ENCODE measurements at regions not wholly inside any gene's neighbourhood (a gene's known extent, or its start where the extent isn't known, plus 50 kb on each side); places are given as distances from the start of the nearest gene placed in this dataset.
"Not testable (repeated sequence)": the region's sequence is repeated elsewhere in the genome, so short reads cannot be mapped to it uniquely, and the experiment has no call there.

DNA sequence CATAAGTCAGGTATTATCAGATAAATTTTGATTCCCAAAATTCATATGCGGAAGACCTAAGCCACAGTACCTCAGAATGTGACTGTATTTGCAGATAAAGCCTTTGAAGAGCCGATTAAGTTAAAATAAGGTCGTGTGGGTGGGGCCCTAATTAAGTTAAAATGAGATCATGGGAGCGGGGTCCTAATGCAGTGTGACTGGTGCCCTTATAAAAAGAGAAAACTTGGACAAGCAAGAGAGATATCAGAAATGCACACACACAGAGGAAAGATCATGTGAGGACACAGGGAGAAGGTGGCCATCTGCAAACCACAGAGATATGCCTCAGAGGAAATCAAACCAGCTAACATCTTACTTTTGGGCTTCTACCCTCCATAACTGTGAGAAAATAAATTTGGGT is 236.1 kb downstream of the FBXO8 start:
- H3K27ac ChIP-seq (ENCODE audit: low read length): no peak overlapping the region
- H3K4me1 ChIP-seq (ENCODE audit: control insufficient read depth, insufficient read depth, low read length): no peaks in the 10 kb centered on the region
- no peak for DNase-seq
- TF ChIP-seq, protein P1, sequence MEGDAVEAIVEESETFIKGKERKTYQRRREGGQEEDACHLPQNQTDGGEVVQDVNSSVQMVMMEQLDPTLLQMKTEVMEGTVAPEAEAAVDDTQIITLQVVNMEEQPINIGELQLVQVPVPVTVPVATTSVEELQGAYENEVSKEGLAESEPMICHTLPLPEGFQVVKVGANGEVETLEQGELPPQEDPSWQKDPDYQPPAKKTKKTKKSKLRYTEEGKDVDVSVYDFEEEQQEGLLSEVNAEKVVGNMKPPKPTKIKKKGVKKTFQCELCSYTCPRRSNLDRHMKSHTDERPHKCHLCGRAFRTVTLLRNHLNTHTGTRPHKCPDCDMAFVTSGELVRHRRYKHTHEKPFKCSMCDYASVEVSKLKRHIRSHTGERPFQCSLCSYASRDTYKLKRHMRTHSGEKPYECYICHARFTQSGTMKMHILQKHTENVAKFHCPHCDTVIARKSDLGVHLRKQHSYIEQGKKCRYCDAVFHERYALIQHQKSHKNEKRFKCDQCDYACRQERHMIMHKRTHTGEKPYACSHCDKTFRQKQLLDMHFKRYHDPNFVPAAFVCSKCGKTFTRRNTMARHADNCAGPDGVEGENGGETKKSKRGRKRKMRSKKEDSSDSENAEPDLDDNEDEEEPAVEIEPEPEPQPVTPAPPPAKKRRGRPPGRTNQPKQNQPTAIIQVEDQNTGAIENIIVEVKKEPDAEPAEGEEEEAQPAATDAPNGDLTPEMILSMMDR (IDR thresholded peaks at IDR 0.05): no peak
- no peaks in the 10 kb centered on the region for H3K36me3 Mint-ChIP-seq
- no peaks in the 10 kb centered on the region for H3K27me3 Mint-ChIP-seq (ENCODE audit: low read depth in 2 of 2)
- H3K9me3 ChIP-seq (ENCODE audit: control insufficient read depth, insufficient read depth, low read length): no peaks in the 10 kb centered on the region
- H3K9me3 Mint-ChIP-seq: peaks cover 12% of the 10 kb centered on the region in 2 donors
- ATAC-seq: no peak
- H3K4me3 ChIP-seq (ENCODE audit: low read length): no peak overlapping the region
- no peaks in the 10 kb centered on the region for H3K36me3 ChIP-seq (ENCODE audit: control insufficient read depth, insufficient read depth, low read length)
- no peak overlapping the region for H3K4me3 Mint-ChIP-seq
- H3K27me3 ChIP-seq (ENCODE audit: control insufficient read depth, insufficient read depth, low read length): no peaks in the 10 kb centered on the region
- no peak overlapping the region for H3K27ac Mint-ChIP-seq
- intact Hi-C loops (cut with micrococcal nuclease): no loop called here
- no peaks in the 10 kb centered on the region for H3K4me1 Mint-ChIP-seq
- WGBS (ENCODE audit: insufficient coverage): 76% methylated on average over 4 of the region's 4 CpGs

DNA sequence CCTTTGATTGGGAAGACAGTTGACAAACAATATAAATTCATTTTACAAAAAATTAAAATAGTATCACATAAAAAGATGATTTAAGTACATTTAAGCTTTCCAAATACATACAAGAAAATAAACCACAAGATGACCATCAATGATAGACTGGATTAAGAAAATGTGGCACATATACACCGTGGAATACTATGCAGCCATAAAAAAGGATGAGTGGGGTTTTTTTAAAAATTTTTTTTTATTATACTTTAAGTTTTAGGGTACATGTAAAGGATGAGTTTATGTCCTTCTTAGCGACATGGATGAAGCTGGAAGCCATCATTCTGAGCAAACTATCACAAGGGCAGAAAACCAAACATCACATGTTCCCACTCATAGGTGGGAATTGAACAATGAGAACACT is 237.6 kb downstream of the FBXO8 start:
- H3K27me3 Mint-ChIP-seq (ENCODE audit: low read depth in 2 of 2); H3K4me3 Mint-ChIP-seq; H3K36me3 ChIP-seq (ENCODE audit: control insufficient read depth, insufficient read depth, low read length); H3K9me3 ChIP-seq (ENCODE audit: control insufficient read depth, insufficient read depth, low read length); H3K27me3 ChIP-seq (ENCODE audit: control insufficient read depth, insufficient read depth, low read length); H3K4me1 ChIP-seq (ENCODE audit: control insufficient read depth, insufficient read depth, low read length); H3K4me1 Mint-ChIP-seq; ATAC-seq; H3K27ac Mint-ChIP-seq; H3K4me3 ChIP-seq (ENCODE audit: low read length); H3K27ac ChIP-seq (ENCODE audit: low read length); intact Hi-C loops (cut with micrococcal nuclease); H3K36me3 Mint-ChIP-seq; DNase-seq: not testable (repeated sequence)
- WGBS (ENCODE audit: insufficient coverage): 100% methylated on average over 1 of the region's 2 CpGs
- peaks cover 10 to 12% of the 10 kb centered on the region in 2 donors for H3K9me3 Mint-ChIP-seq

DNA sequence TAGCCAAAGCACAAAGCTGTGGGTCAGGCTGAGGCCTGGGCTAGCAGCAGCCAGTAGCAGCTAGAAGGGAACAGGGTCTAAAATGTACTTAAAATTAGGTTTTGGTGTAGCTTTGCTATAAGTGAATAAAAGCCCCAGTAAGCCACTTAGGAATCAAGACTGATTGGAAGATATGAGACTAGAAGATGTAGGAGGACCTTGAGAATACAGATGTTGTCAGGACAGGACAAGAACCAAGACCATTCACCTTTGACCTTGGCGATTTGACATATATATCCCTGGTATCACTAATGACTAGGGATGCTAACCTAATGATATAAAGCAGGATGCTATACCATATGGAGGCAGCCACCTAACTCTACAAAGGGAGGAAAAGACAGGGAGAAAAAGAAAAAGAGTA is 238.1 kb downstream of the FBXO8 start:
- WGBS (ENCODE audit: insufficient coverage): 88% methylated on average over 1 of the region's 1 CpG
- intact Hi-C loops (cut with micrococcal nuclease): no loop called here

DNA sequence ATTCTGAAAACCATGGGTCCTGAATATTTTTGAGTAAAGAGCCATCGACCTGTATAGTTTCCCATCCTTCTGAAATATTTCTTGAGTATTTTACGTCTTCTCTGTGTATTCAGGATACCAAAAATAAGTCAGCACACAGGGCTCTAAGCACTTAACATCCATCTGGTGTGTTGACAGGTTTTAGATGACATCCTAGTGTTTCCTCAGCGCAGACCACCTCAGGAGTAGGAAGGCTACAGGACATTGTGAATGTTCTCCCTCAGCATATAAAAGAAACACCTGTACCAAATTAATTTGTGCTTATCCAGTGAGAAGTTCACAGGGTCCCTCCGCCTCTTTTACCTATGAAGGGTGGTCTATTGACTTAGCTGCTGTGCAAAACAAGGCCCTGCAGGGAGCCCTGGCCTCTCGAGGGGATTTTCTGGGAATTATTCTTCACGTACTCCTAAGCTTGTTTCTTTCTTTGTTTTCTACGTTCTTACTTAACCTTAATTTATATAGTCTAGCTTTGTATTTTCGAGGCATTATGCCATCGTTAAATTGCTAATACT is 241.8 kb downstream of the FBXO8 start:
- Histone ChIP-seq H3K9me3 (ENCODE audit: control insufficient read depth, insufficient read depth, low read length) (no peaks in the 10 kb centered on the region), H3K4me3 (ENCODE audit: low read length) (no peak overlapping the region), H3K4me1 (ENCODE audit: control insufficient read depth, insufficient read depth, low read length) (no peaks in the 10 kb centered on the region), H3K27ac (ENCODE audit: low read length) (no peak overlapping the region), H3K27me3 (ENCODE audit: control insufficient read depth, insufficient read depth, low read length) (no peaks in the 10 kb centered on the region), H3K36me3 (ENCODE audit: control insufficient read depth, insufficient read depth, low read length) (no peaks in the 10 kb centered on the region)
- WGBS (ENCODE audit: insufficient coverage): 64% methylated on average over 9 of the region's 9 CpGs
- H3K4me3 Mint-ChIP-seq: no peak overlapping the region
- intact Hi-C loops (cut with micrococcal nuclease): no loop called here
- no peaks in the 10 kb centered on the region for H3K36me3 Mint-ChIP-seq
- DNase-seq (no peak), ATAC-seq (no peak)
- peaks cover 9 to 12% of the 10 kb centered on the region in 2 donors for H3K9me3 Mint-ChIP-seq
- no peaks in the 10 kb centered on the region for H3K27me3 Mint-ChIP-seq (ENCODE audit: low read depth in 2 of 2)
- no peaks in the 10 kb centered on the region for H3K4me1 Mint-ChIP-seq
- no peak overlapping the region for H3K27ac Mint-ChIP-seq
- TF ChIP-seq, protein P1 (IDR thresholded peaks at IDR 0.05): no peak

More for the DNA sequence above, 238.1 kb downstream of the FBXO8 start:
- H3K4me3 Mint-ChIP-seq: no peak overlapping the region
- peaks cover 9 to 12% of the 10 kb centered on the region in 2 donors for H3K9me3 Mint-ChIP-seq
- Histone ChIP-seq H3K4me3 (ENCODE audit: low read length) (no peak overlapping the region), H3K27ac (ENCODE audit: low read length) (no peak overlapping the region), H3K4me1 (ENCODE audit: control insufficient read depth, insufficient read depth, low read length) (no peaks in the 10 kb centered on the region), H3K36me3 (ENCODE audit: control insufficient read depth, insufficient read depth, low read length) (no peaks in the 10 kb centered on the region), H3K27me3 (ENCODE audit: control insufficient read depth, insufficient read depth, low read length) (no peaks in the 10 kb centered on the region), H3K9me3 (ENCODE audit: control insufficient read depth, insufficient read depth, low read length) (no peaks in the 10 kb centered on the region)
- ATAC-seq (no peak), DNase-seq (no peak)
- TF ChIP-seq, protein P1 (IDR thresholded peaks at IDR 0.05): no peak
- no peaks in the 10 kb centered on the region for H3K27me3 Mint-ChIP-seq (ENCODE audit: low read depth in 2 of 2)
- no peak overlapping the region for H3K27ac Mint-ChIP-seq
- H3K36me3 Mint-ChIP-seq: no peaks in the 10 kb centered on the region
- no peaks in the 10 kb centered on the region for H3K4me1 Mint-ChIP-seq
